ENCODE measurements at regions not wholly inside any gene's neighbourhood (a gene's known extent, or its start where the extent isn't known, plus 50 kb on each side); places are given as distances from the start of the nearest gene placed in this dataset.

GRCh38 chr4:180665994-180666824, 1577.0 kb upstream of the TENM3 start:
- DNase-seq (ENCODE audit: low read depth): no peak
- no peak overlapping the region for H3K4me3 ChIP-seq (ENCODE audit: low read depth, low read length)

DNA sequence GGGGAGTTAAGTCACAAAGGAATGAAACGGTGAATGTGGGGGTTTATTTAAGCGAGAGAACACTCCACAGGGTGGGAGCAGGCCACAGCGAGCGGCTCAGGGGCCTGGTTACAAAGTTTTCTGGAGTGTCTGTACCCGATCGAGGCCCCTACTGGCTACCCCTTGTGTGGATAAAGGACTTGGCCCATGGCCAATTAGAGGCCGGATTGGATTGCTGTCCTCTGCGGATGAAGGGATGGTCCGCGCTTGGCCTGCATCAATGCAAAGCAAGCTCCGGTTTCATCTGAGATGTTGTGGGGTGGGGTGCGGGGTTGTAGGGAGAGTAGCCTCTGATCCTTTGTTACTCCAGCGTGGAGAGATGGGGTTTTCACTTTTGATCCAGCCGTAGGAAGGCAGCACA, 1574.5 kb upstream of the TENM3 start:
- H3K4me3 ChIP-seq (ENCODE audit: low read depth, low read length): no peak overlapping the region
- DNase-seq (ENCODE audit: low read depth): no peak

GRCh38 chr4:180669680-180670079, 1573.5 kb upstream of the TENM3 start:
- no peak overlapping the region for H3K4me3 ChIP-seq (ENCODE audit: low read depth, low read length)
- no peak for DNase-seq (ENCODE audit: low read depth)

GRCh38 chr4:180674619-180675358, 1568.4 kb upstream of the TENM3 start:
- no peak for DNase-seq (ENCODE audit: low read depth)
- H3K4me3 ChIP-seq (ENCODE audit: low read depth, low read length): no peak overlapping the region

DNA sequence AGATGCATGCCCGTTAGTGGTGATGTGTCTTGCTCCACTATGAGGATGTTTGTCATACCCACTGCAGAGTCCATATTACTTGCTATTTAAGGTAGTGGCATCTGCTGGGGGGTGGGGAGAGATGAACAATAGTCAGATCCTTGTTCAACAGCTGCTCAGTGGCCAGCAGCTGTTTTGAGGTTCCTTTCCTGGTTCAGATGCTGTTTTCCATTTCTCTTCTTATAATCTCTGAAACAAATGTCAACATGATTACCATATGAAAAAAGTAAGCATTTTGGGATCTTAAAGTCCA, 1567.9 kb upstream of the TENM3 start:
- no peak overlapping the region for H3K4me3 ChIP-seq (ENCODE audit: low read depth, low read length)
- DNase-seq (ENCODE audit: low read depth): no peak

GRCh38 chr4:180680305-180680704, 1562.9 kb upstream of the TENM3 start:
- no peak overlapping the region for H3K4me3 ChIP-seq (ENCODE audit: low read depth, low read length)
- DNase-seq (ENCODE audit: low read depth): no peak

GRCh38 chr4:180682776-180683175, 1560.4 kb upstream of the TENM3 start:
- DNase-seq (ENCODE audit: low read depth): no peak
- H3K4me3 ChIP-seq (ENCODE audit: low read depth, low read length): no peak overlapping the region

DNA sequence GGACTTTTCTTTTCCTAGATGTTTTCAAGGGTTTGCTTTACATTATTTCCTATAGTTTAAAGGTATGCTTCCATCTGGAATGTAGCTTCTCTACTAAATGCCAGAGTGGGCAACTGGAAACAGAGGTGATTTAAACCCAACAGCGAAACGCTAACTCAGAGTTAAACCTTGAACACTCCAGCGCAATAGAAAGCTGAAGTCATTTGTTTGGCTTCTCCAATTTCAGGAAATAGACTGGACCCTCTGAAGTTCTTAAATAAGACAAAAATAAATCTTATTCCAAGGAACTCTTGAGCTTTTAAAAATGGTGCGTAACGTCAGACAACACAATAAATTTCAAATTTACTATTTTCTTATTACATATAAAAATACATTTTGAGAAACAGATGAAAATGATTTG, 1560.0 kb upstream of the TENM3 start:
- DNase-seq (ENCODE audit: low read depth): no peak
- no peak overlapping the region for H3K4me3 ChIP-seq (ENCODE audit: low read depth, low read length)

GRCh38 chr4:180688480-180688879, 1554.7 kb upstream of the TENM3 start:
- no peak for DNase-seq (ENCODE audit: low read depth)
- H3K4me3 ChIP-seq (ENCODE audit: low read depth, low read length): no peak overlapping the region

DNA sequence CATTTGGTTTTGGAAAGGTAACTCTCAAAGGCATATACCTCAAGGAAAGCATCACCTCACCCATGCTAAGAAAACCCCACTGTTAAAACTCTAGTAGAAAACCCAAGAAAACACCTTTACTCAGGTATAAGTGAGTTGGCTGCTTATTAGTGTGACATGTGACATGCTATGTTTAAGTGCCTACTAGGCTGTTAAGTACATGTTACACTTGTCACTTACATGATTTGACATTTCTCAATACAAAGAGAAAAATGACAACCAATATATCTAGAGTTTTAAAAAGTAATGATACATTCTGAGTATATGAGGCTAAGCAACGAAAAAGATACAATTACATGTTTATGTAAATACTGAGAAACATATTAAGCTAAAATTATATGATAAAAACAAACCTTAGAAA, 1548.3 kb upstream of the TENM3 start:
- H3K4me3 ChIP-seq (ENCODE audit: low read depth, low read length): no peak overlapping the region
- no peak for DNase-seq (ENCODE audit: low read depth)

DNA sequence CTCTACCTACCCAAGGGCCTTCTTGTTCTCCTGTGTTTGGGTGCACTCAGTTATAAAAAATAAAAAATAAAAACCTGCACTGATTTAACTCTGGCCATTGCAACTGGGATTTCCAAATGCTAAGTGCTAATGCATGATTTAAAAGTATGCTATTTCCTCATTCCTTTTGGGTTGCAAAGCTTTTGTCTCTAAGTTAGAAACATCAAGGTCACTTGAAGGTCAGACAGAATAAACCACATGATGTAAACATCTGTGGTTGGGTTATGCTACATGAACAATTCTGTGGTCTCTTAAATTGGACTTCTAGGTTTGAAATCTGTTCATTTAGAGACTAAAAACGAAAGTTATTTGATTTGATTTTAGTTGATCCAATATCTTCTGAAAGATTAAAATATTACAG, 1547.4 kb upstream of the TENM3 start:
- DNase-seq (ENCODE audit: low read depth): peak; percentile 34
- H3K4me3 ChIP-seq (ENCODE audit: low read depth, low read length): no peak overlapping the region

- no peak overlapping the region for H3K4me3 ChIP-seq (ENCODE audit: low read depth, low read length)
- DNase-seq (ENCODE audit: low read depth): no peak
These were observed 1546.6 kb upstream of the TENM3 start for GRCh38 chr4:180696460-180697092.

GRCh38 chr4:180698550-180699195, 1544.5 kb upstream of the TENM3 start:
- no peak for DNase-seq (ENCODE audit: low read depth)
- no peak overlapping the region for H3K4me3 ChIP-seq (ENCODE audit: low read depth, low read length)

DNA sequence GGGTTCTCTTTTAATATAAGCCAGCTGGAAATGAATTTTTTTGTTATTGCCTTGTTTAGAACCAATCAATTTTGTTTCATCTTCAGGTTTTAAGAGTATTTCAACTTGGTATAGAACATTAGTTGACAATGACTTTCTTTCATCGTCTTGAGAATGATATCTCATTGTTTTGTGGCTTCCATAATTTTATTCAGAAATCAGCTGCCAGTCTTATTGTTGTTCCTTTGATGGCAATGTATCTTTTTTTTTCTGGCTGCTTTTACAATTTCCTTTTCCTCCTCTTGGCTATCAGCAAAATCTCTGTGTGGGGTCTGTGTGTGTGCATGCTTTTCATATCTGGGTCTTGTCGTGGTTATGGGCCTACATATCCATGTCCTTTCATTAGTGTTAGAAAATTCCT, 1536.4 kb upstream of the TENM3 start:
- no peak for DNase-seq (ENCODE audit: low read depth)
- H3K4me3 ChIP-seq (ENCODE audit: low read depth, low read length): no peak overlapping the region

DNA sequence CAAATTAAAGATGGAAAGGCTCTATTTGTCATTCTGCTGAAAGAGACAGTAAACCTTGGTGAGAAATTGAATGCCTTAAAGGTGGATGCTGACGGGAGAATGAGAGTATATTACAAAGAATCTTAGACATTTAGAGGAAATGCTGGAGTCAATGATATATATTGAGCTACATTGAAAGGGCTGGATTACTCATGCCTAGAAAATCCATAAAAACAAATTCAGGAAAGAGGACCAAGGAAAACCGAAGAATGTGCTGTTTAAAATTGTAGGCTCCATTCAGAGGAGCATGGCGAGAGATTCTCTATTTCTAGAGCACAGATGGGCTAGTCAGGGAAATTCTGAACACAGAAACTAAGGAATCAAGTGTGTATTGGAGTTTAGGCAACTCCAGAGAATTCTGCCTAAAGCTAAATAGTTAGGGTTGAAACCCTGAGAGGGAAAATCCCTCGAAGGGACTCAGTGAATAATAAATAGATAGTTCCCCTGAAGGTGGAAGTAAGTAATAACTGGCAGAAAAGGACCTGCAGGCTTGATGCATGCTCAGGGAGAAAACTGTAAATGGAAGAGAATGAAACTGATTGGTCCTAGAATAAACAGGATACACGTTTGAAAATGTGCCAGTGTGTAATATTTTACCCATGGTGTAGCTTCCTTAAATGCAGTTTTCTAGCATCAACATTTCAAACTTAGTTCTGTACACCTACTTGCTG, 1532.4 kb upstream of the TENM3 start:
- DNase-seq (ENCODE audit: low read depth): no peak
- H3K4me3 ChIP-seq (ENCODE audit: low read depth, low read length): no peak overlapping the region

DNA sequence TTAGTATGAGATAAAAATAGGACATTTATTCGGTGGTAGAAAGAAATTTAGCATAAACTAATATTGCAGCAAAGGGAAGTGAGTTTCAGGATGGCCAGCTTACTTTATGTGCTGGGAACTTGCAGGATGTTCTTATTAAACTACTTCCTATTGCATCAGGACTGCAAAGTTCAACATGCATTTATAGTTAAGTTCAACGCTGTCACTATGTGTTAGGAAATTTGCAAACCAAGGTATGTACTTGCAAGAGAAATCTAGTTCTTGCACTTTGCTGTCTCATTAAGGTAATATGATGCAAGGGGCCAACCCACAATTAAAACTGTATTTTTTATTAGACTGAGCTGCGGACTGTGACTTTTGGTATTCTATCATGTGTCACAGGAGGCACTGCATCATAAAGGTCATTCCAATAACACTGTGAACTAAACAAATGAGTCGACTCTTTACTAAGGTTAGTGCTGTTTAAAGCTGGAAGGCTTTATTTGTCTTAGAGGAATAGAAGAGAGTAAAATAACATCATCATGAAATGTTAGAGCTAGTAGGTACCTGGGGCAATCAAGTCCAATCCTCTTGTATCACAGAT, 1525.7 kb upstream of the TENM3 start:
- H3K4me3 ChIP-seq (ENCODE audit: low read depth, low read length): no peak overlapping the region
- DNase-seq (ENCODE audit: low read depth): peak; percentile 4

DNA sequence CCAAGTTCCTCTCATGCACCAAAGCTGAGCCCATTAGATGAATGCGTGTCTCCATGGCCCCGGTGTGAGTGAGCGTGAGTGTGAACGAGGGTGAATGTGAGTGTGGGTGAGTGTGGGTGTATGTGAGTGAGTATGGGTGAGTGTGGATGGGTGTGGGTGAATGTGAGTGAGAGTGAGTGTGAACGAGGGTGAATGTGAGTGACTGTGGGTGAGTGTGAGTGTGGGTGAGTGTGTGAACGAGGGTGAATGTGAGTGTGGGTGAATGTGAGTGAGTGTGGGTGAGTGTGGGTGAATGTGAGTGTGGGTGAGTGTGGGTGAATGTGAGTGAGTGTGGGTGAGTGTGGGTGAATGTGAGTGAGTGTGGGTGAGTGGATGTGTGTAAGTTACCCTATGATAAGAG, 1521.8 kb upstream of the TENM3 start:
- no peak for DNase-seq (ENCODE audit: low read depth)
- H3K4me3 ChIP-seq (ENCODE audit: low read depth, low read length): no peak overlapping the region

- DNase-seq (ENCODE audit: low read depth): no peak
- H3K4me3 ChIP-seq (ENCODE audit: low read depth, low read length): no peak overlapping the region
These were observed 1516.6 kb upstream of the TENM3 start for GRCh38 chr4:180726611-180727010.

DNA sequence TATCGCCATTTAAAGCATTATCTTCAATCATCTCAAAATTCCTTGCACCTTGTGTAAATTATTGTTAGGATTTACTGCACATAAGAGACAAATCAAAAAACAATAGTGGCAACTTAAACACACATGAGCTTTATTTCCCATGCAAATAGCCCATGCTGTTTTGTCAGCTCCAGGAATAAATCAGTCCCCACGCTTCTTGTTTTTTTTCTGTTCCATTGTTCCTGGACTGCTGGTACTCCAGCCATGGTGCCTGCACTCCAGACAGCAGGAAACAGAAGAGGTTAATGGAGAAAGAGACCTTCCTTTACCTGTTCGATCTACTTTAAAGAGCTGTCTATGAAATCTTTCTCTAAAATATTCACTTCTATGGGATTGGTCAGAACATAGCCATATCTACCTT, 1515.7 kb upstream of the TENM3 start:
- H3K4me3 ChIP-seq (ENCODE audit: low read depth, low read length): no peak overlapping the region
- DNase-seq (ENCODE audit: low read depth): no peak

Data from skeletal muscle cell (primary cell).